DMS 273 (cell line): ENCODE measurements at regions not wholly inside any gene's neighbourhood (a gene's known extent, or its start where the extent isn't known, plus 50 kb on each side); places are given as distances from the start of the nearest gene placed in this dataset.

ENCODE experiments used
- DNase-seq: peaks from one replicate; lab custom pipeline; 2025; ENCODE audit not compliant: unreplicated experiment; lab: John Stamatoyannopoulos, UW

DNA sequence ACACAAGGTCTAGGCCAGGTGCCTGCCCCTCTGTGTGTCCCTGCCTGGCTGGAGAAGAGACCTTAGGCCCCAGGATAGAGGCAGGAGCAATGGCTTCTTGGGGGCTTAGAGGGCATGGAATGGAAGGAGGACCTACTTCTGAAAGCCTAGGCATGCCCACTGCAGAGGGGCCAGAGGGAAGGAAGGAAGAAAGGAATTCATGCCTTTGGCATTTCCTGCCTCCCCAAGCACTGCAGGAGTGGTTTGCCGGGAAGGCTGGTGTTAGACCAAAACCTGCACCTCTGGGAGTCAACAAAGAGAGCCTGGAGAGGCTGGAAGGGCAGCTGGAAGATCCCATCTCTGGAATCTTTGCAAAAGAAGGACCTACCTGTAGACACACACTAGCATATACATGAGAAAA lies 50.7 kb upstream of the KCNE2 start:
- DNase-seq, result no peak
